Dermis microvascular lymphatic vessel endothelial cell (primary cell): ENCODE measurements at regions not wholly inside any gene's neighbourhood (a gene's known extent, or its start where the extent isn't known, plus 50 kb on each side); places are given as distances from the start of the nearest gene placed in this dataset.
A peak's percentile ranks its signal among the peaks of the same experiment; 100 is the strongest.
"Not testable (repeated sequence)": the region's sequence is repeated elsewhere in the genome, so short reads cannot be mapped to it uniquely, and the experiment has no call there.

ENCODE experiments used
- DNase-seq, 2 donors: peaks; one replicate each; pipeline versions ENCODE4 v3.0.0 to v3.0.0-alpha.2; 2010; ENCODE audit warnings: low read depth in 2 of 2

GRCh38 chr21:36246080-36246631, 73.8 kb upstream of the MORC3 start:
- no peak for DNase-seq

GRCh38 chr21:36247316-36248010, 72.5 kb upstream of the MORC3 start:
- no peak for DNase-seq

GRCh38 chr21:36249576-36250422, 70.2 kb upstream of the MORC3 start:
- DNase-seq: no peak

- no peak for DNase-seq
Measured at GRCh38 chr21:36250423-36251075, 69.4 kb upstream of the MORC3 start.

GRCh38 chr21:36254106-36254941, 65.7 kb upstream of the MORC3 start:
- no peak for DNase-seq

- no peak for DNase-seq
Measured at GRCh38 chr21:36255663-36256062, 64.3 kb upstream of the MORC3 start.

GRCh38 chr21:36257657-36258056, 62.3 kb upstream of the MORC3 start:
- DNase-seq: no peak

- DNase-seq: peak; percentile 68 to 69
Measured at GRCh38 chr21:36260030-36260787, 59.8 kb upstream of the MORC3 start.

- DNase-seq: no peak
Measured at GRCh38 chr21:36260802-36261201, 59.2 kb upstream of the MORC3 start.

- DNase-seq: no peak
Measured at GRCh38 chr21:36261459-36261858, 58.5 kb upstream of the MORC3 start.

GRCh38 chr21:36263797-36264196, 56.2 kb upstream of the MORC3 start:
- no peak for DNase-seq

GRCh38 chr21:36265431-36265830, 54.6 kb upstream of the MORC3 start:
- DNase-seq: no peak

GRCh38 chr21:36267828-36268227, 52.2 kb upstream of the MORC3 start:
- not testable (repeated sequence) for DNase-seq

GRCh38 chr21:36268264-36268663, 51.7 kb upstream of the MORC3 start:
- not testable (repeated sequence) for DNase-seq
